ENCODE measurements at regions not wholly inside any gene's neighbourhood (a gene's known extent, or its start where the extent isn't known, plus 50 kb on each side); places are given as distances from the start of the nearest gene placed in this dataset.

DNA sequence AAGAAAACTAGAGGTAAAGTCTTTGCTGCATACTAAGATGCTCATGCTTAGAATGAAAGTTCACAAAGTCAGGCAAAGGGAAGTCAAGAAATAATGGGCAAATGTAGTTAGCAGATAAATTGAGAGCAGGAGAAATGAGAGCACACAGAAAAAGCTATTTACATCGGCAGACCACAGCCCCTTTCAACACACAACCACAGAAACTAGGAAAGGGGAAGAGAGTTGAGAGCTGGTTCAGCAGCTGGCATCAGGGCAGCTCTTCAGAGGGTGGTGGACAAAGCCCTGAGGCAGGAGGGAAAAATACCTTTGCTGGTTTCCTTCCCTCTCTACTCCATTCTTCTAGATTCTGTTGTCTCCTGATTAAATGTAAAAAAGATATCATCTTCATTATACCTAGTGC is 95.4 kb upstream of the ANO4 start:
- TF ChIP-seq, protein P1, sequence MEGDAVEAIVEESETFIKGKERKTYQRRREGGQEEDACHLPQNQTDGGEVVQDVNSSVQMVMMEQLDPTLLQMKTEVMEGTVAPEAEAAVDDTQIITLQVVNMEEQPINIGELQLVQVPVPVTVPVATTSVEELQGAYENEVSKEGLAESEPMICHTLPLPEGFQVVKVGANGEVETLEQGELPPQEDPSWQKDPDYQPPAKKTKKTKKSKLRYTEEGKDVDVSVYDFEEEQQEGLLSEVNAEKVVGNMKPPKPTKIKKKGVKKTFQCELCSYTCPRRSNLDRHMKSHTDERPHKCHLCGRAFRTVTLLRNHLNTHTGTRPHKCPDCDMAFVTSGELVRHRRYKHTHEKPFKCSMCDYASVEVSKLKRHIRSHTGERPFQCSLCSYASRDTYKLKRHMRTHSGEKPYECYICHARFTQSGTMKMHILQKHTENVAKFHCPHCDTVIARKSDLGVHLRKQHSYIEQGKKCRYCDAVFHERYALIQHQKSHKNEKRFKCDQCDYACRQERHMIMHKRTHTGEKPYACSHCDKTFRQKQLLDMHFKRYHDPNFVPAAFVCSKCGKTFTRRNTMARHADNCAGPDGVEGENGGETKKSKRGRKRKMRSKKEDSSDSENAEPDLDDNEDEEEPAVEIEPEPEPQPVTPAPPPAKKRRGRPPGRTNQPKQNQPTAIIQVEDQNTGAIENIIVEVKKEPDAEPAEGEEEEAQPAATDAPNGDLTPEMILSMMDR (IDR thresholded peaks at IDR 0.05), result no peak
- no peak for TF ChIP-seq POLR2A (IDR thresholded peaks at IDR 0.05)

All from tibial nerve (tissue), 3 donors.